HCT116 (cell line): ENCODE measurements at regions not wholly inside any gene's neighbourhood (a gene's known extent, or its start where the extent isn't known, plus 50 kb on each side); places are given as distances from the start of the nearest gene placed in this dataset.

Experiments used
- ATAC-seq: fragments of 200-7000 bp; cut with Tn5 transposase; 2 replicates; pipeline ENCODE4 v1.9.1; 2020; ENCODE audit warnings: mild to moderate bottlenecking, moderate library complexity
- BruUV-seq: library from RNA; stranded (reverse); fragments of 400-500 nt; replicated peaks from 2 replicates; lab custom pipeline; 2021; lab: Mats Ljungman, UMichigan
- CTCF ChIA-PET: fragments of 300-600 bp; sonication (Branson Sonifier 250); formaldehyde crosslinking; loops from one replicate; lab custom pipeline; 2021; ENCODE audit warnings: antibody characterized with exemption; lab: Charles Lee
- POLR2A ChIA-PET: fragments of 300-600, 350-600 bp; sonication (Branson Sonifier 250); formaldehyde crosslinking; loops from one replicate; lab custom pipeline; 2021; ENCODE audit warnings: antibody characterized with exemption; lab: Charles Lee
- RAD21 ChIA-PET, 2 experiments: fragments of 300-600 bp; sonication (Branson Sonifier 250); formaldehyde crosslinking; loops; one replicate each; lab custom pipeline; 2023; ENCODE audit warnings: low total read pairs in 2 of 2; ENCODE audit not compliant: uncharacterized antibody in 2 of 2, unreplicated experiment in 2 of 2, low non-redundant PET in 1 of 2; lab: Charles Lee
- DNase-seq: peaks from one replicate; pipeline ENCODE4 v3.0.0-alpha.2; 2010; ENCODE audit warnings: low read depth, low spot score
- H2AFZ ChIP-seq: fragments of 200-600 bp; shearing (Covaris generic), sonication (generic); 2 replicates; pipeline ENCODE4 v1.6.1; 2017; ENCODE audit warnings: low read depth, mixed run types, mixed read lengths, antibody characterized with exemption, low read length; ENCODE audit not compliant: poor library complexity, severe bottlenecking
- H3K27ac ChIP-seq: 2 replicates; pipeline ENCODE4 v1.5.1; 2012; ENCODE audit warnings: low read depth, low read length
- H3K27me3 ChIP-seq: fragments of 200-600 bp; sonication (generic); 2 replicates; pipeline ENCODE4 v1.6.1; 2016; ENCODE audit warnings: mixed run types, low read length, mixed read lengths; ENCODE audit not compliant: insufficient read depth
- H3K36me3 ChIP-seq, 2 experiments: fragments of 200-500 bp in 1 of 2; fragments of 200-600 bp in 1 of 2; sonication (Bioruptor generic) in 1 of 2; sonication (generic) in 1 of 2; 2 replicates each; pipeline versions ENCODE4 v1.5.1 to v1.6.1; 2014 to 2016; ENCODE audit warnings: low read length in 2 of 2, inconsistent platforms in 1 of 2, mixed read lengths in 1 of 2, mixed run types in 1 of 2; ENCODE audit not compliant: insufficient read depth in 2 of 2, control insufficient read depth in 1 of 2
- H3K4me1 ChIP-seq, 2 experiments: fragments of 200-600 bp in 1 of 2; sonication (generic) in 1 of 2; 2 replicates each; pipeline versions ENCODE4 v1.5.1 to v1.6.1; 2012 to 2017; ENCODE audit warnings: low read length in 2 of 2, inconsistent platforms in 1 of 2, mild to moderate bottlenecking in 1 of 2, mixed read lengths in 1 of 2, mixed run types in 1 of 2, moderate library complexity in 1 of 2; ENCODE audit not compliant: insufficient read depth in 2 of 2, control insufficient read depth in 1 of 2
- H3K4me2 ChIP-seq: fragments of 200-600 bp; sonication (generic); 2 replicates; pipeline ENCODE4 v1.6.1; 2017; ENCODE audit warnings: mixed run types, low read length, mixed read lengths
- H3K4me3 ChIP-seq, 2 experiments: fragments of 200-600 bp in 1 of 2; sonication (generic) in 1 of 2; replicated peaks in 1 of 2; 2 replicates each; pipeline ENCODE4 v1.5.1; 2011 to 2016; ENCODE audit warnings: low read length in 2 of 2, control low read depth in 1 of 2, low read depth in 1 of 2, mild to moderate bottlenecking in 1 of 2, mixed read lengths in 1 of 2, mixed run types in 1 of 2
- H3K79me2 ChIP-seq: fragments of 200-600 bp; sonication (generic); 2 replicates; pipeline ENCODE4 v1.6.1; 2017; ENCODE audit warnings: mild to moderate bottlenecking, mixed run types, low read length, moderate library complexity, mixed read lengths; ENCODE audit not compliant: insufficient read depth
- H3K9ac ChIP-seq: fragments of 200-600 bp; sonication (generic); 2 replicates; pipeline ENCODE4 v1.6.1; 2016; ENCODE audit warnings: low read length, mixed read lengths
- H3K9me2 ChIP-seq: fragments of 200-600 bp; sonication (generic), shearing (Covaris generic); 2 replicates; pipeline ENCODE4 v1.6.1; 2017; ENCODE audit warnings: mixed run types, mild to moderate bottlenecking, moderate library complexity; ENCODE audit not compliant: insufficient read depth
- H3K9me3 ChIP-seq, 2 experiments: fragments of 200-500 bp in 1 of 2; fragments of 200-600 bp in 1 of 2; sonication (Bioruptor generic) in 1 of 2; sonication (generic) in 1 of 2; 2 replicates each; pipeline ENCODE4 v1.6.1; 2014 to 2017; ENCODE audit warnings: low read length in 2 of 2, mixed read lengths in 2 of 2, inconsistent platforms in 1 of 2, low read depth in 1 of 2, mild to moderate bottlenecking in 1 of 2, mixed run types in 1 of 2, moderate library complexity in 1 of 2; ENCODE audit not compliant: control insufficient read depth in 1 of 2, insufficient read depth in 1 of 2
- H4K20me1 ChIP-seq: fragments of 200-600 bp; sonication (generic), shearing (Covaris generic); 2 replicates; pipeline ENCODE4 v1.6.1; 2017; ENCODE audit warnings: mixed run types, mild to moderate bottlenecking, moderate library complexity; ENCODE audit not compliant: insufficient read depth
- CBX3 ChIP-seq: IDR thresholded peaks from 2 replicates; pipeline ENCODE4 v1.6.1; 2012; ENCODE audit warnings: low read depth
- CEBPB ChIP-seq: IDR thresholded peaks from 2 replicates; pipeline ENCODE4 v1.6.1; 2012; ENCODE audit warnings: low read depth
- EGR1 ChIP-seq: IDR thresholded peaks from 2 replicates; pipeline ENCODE4 v1.6.1; 2012; ENCODE audit warnings: low read depth
- ELF1 ChIP-seq: IDR thresholded peaks from 2 replicates; pipeline ENCODE4 v1.6.1; 2012; ENCODE audit warnings: low read depth, borderline replicate concordance
- EZH2 ChIP-seq: fragments of 200-600 bp; sonication (generic); IDR thresholded peaks from 2 replicates; pipeline ENCODE4 v1.6.1; 2017; ENCODE audit warnings: antibody characterized with exemption, mixed run types
- FOSL1 ChIP-seq: IDR thresholded peaks from 2 replicates; pipeline ENCODE4 v1.6.1; 2012; ENCODE audit warnings: low read depth
- JUND ChIP-seq: IDR thresholded peaks from 2 replicates; pipeline ENCODE4 v1.6.1; 2012
- POLR2A ChIP-seq: IDR thresholded peaks from 2 replicates; pipeline ENCODE4 v1.7.0; 2011; ENCODE audit warnings: borderline replicate concordance; ENCODE audit not compliant: insufficient read depth, insufficient read length; ENCODE audit errors: extremely low read depth
- POLR2AphosphoS5 ChIP-seq: IDR thresholded peaks from 2 replicates; pipeline ENCODE4 v1.6.1; 2011; ENCODE audit warnings: mild to moderate bottlenecking, low read depth, low read length, moderate library complexity
- RAD21 ChIP-seq: IDR thresholded peaks from 2 replicates; pipeline ENCODE4 v1.6.1; 2012; ENCODE audit warnings: low read depth, mild to moderate bottlenecking
- SP1 ChIP-seq: IDR thresholded peaks from 2 replicates; pipeline ENCODE4 v1.6.1; 2012; ENCODE audit warnings: low read depth
- TCF7L2 ChIP-seq: IDR thresholded peaks from 2 replicates; pipeline ENCODE4 v1.7.0; 2011; ENCODE audit warnings: borderline replicate concordance, inconsistent platforms; ENCODE audit not compliant: insufficient read depth, insufficient read length; ENCODE audit errors: extremely low read depth
- YY1 ChIP-seq: IDR thresholded peaks from 2 replicates; pipeline ENCODE4 v1.6.1; 2011; ENCODE audit warnings: low read length, low read depth, moderate library complexity, mild to moderate bottlenecking; ENCODE audit not compliant: insufficient replicate concordance; ENCODE audit errors: extremely low read depth
- ZFX ChIP-seq: fragments of 450-650 bp; IDR thresholded peaks from 2 replicates; pipeline ENCODE4 v1.6.1; 2017
- ZNF274 ChIP-seq: fragments of 200-500 bp; sonication (Bioruptor generic); IDR thresholded peaks from 2 replicates; pipeline ENCODE4 v1.6.1; 2014; ENCODE audit warnings: mild to moderate bottlenecking, low read depth, low read length, inconsistent platforms
- intact Hi-C: fragments of 100-400 bp; cut with micrococcal nuclease; formaldehyde crosslinking; loops from 2 replicates; pipeline ENCODE4 v1.10.0; 2022
- TF ChIP-seq, protein P1 (sequence below): IDR thresholded peaks from 2 replicates; pipeline ENCODE4 v1.6.1; 2011; ENCODE audit warnings: mild to moderate bottlenecking, low read length, moderate library complexity; ENCODE audit not compliant: insufficient replicate concordance; ENCODE audit errors: extremely low read depth
- TF ChIP-seq, protein P2 (sequence below): IDR thresholded peaks from 2 replicates; pipeline ENCODE4 v1.6.1; 2012
- TF ChIP-seq, protein P3 (sequence below), 3 experiments: fragments of 200-600 bp in 1 of 3; sonication (generic) in 1 of 3; IDR thresholded peaks in 2 of 3; conservative IDR thresholded peaks in 1 of 3; 2 replicates each; pipeline ENCODE4 v1.5.1; 2012 to 2017; ENCODE audit warnings: low read depth in 2 of 3, low read length in 2 of 3, antibody characterized with exemption in 1 of 3, borderline replicate concordance in 1 of 3, control low read depth in 1 of 3, mild to moderate bottlenecking in 1 of 3, mixed read lengths in 1 of 3, mixed run types in 1 of 3, moderate library complexity in 1 of 3; ENCODE audit not compliant: insufficient read depth in 1 of 3

DNA sequence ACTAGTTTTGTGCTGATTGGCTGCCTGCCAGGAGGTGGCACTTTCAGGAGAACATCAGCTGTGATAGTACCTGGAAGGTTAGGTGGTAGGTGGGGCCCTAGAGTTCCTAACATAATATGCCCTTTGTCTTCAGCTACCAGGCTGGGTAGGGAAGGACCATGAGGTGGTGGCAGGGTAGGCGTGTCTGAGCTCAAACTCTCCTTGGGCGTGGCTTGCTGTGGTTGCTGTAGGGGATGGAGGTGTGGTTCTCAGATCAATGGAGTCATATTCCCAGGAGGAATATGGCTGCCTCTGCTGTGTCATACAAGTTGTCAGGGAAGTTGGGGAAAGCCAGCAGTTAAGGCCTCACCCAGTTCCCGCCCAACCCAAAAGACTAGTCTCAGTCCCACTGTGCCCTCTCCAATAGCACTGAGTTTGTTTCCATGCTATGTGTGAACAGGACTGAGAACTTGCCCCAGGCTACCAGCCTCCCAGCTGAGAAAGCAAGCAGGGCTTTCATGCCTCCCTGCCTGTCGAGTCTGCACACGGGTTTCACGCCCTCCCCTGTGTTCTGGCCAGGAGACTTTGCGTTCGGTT, 107.7 kb downstream of the CHCHD4 start:
- ChIA-PET CTCF (no interaction called here), RAD21 (no interaction called here), POLR2A (interaction anchor here (1.1 kb wide), 1 partner anchor 108 kb away, joined by 5 read pairs; the partner anchor contains the start of genes CHCHD4 and TMEM43)
- H3K9me2 ChIP-seq, result no peaks in the 10 kb centered on the region
- H3K27me3 ChIP-seq, result no peaks in the 10 kb centered on the region
- DNase-seq (peak; percentile 26), ATAC-seq (peak; percentile 92)
- no peaks in the 10 kb centered on the region for H3K79me2 ChIP-seq
- no peaks in the 10 kb centered on the region for H4K20me1 ChIP-seq
- no peak overlapping the region for H2AFZ ChIP-seq
- no peak overlapping the region for H3K27ac ChIP-seq
- no peak overlapping the region for H3K9ac ChIP-seq
- BruUV-seq, result no TSS peak
- H3K4me2 ChIP-seq, result peak overlapping the region; percentile 14; the same call in 1 of the 2 replicates
- intact Hi-C loops, result no loop called here
- TF ChIP-seq ELF1 (no peak), YY1 (no peak), ZNF274 (no peak), SP1 (no peak), FOSL1 (no peak), EGR1 (no peak), ZFX (no peak), JUND (no peak), EZH2 (no peak), POLR2AphosphoS5 (no peak), POLR2A (no peak), RAD21 (no peak), TCF7L2 (no peak), CEBPB (no peak), CBX3 (no peak)
- TF ChIP-seq, protein P1, sequence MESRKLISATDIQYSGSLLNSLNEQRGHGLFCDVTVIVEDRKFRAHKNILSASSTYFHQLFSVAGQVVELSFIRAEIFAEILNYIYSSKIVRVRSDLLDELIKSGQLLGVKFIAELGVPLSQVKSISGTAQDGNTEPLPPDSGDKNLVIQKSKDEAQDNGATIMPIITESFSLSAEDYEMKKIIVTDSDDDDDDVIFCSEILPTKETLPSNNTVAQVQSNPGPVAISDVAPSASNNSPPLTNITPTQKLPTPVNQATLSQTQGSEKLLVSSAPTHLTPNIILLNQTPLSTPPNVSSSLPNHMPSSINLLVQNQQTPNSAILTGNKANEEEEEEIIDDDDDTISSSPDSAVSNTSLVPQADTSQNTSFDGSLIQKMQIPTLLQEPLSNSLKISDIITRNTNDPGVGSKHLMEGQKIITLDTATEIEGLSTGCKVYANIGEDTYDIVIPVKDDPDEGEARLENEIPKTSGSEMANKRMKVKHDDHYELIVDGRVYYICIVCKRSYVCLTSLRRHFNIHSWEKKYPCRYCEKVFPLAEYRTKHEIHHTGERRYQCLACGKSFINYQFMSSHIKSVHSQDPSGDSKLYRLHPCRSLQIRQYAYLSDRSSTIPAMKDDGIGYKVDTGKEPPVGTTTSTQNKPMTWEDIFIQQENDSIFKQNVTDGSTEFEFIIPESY, result no peak
- TF ChIP-seq, protein P2, sequence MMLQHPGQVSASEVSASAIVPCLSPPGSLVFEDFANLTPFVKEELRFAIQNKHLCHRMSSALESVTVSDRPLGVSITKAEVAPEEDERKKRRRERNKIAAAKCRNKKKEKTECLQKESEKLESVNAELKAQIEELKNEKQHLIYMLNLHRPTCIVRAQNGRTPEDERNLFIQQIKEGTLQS, result no peak
- TF ChIP-seq, protein P3, sequence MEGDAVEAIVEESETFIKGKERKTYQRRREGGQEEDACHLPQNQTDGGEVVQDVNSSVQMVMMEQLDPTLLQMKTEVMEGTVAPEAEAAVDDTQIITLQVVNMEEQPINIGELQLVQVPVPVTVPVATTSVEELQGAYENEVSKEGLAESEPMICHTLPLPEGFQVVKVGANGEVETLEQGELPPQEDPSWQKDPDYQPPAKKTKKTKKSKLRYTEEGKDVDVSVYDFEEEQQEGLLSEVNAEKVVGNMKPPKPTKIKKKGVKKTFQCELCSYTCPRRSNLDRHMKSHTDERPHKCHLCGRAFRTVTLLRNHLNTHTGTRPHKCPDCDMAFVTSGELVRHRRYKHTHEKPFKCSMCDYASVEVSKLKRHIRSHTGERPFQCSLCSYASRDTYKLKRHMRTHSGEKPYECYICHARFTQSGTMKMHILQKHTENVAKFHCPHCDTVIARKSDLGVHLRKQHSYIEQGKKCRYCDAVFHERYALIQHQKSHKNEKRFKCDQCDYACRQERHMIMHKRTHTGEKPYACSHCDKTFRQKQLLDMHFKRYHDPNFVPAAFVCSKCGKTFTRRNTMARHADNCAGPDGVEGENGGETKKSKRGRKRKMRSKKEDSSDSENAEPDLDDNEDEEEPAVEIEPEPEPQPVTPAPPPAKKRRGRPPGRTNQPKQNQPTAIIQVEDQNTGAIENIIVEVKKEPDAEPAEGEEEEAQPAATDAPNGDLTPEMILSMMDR (IDR thresholded peaks at IDR 0.05 in 2 of 3, conservative IDR thresholded peaks at IDR 0.05 in 1 of 3; ENCODE audit: borderline replicate concordance in 1 of 3, insufficient read depth in 1 of 3, low read depth in 2 of 3, low read length in 2 of 3), result no peak
- H3K9me3 ChIP-seq, result no peaks in the 10 kb centered on the region
- peaks cover 5 to 12% of the 10 kb centered on the region in 2 experiments; a peak in 3 of 4 replicates for H3K4me1 ChIP-seq
- H3K4me3 ChIP-seq, result no peak overlapping the region
- no peaks in the 10 kb centered on the region for H3K36me3 ChIP-seq
